ENCODE measurements at regions not wholly inside any gene's neighbourhood (a gene's known extent, or its start where the extent isn't known, plus 50 kb on each side); places are given as distances from the start of the nearest gene placed in this dataset.
"Not testable (repeated sequence)": the region's sequence is repeated elsewhere in the genome, so short reads cannot be mapped to it uniquely, and the experiment has no call there.

GRCh38 chr7:121519548-121520521 lies 123.7 kb upstream of the FAM3C start:
- DNase-seq, result no peak

- no peak for DNase-seq
Measured at GRCh38 chr7:121517591-121517990, 121.5 kb upstream of the FAM3C start.

DNA sequence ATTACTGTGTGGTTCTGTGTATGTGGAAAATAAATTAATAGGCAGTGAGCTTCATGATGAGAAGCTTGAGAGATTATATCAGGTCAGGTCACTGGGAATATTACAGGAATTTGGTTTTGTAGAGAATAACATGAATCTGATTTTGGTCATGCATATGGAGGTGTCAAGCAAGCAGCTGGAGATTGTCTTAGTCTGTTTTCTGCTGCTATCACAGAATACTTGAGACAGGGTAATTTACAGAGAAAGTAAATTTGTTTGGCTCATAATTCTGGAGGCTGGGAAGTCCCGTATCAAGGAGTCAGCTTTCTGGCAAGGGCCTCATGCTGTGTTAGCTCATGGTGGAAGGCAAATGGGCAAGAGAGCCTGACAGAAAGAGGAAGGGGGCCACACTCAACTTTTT lies 120.7 kb upstream of the FAM3C start:
- no peak for DNase-seq

GRCh38 chr7:121515630-121516401 lies 119.7 kb upstream of the FAM3C start:
- DNase-seq, result no peak

- no peak for DNase-seq
Measured at GRCh38 chr7:121515229-121515628, 119.1 kb upstream of the FAM3C start.

DNA sequence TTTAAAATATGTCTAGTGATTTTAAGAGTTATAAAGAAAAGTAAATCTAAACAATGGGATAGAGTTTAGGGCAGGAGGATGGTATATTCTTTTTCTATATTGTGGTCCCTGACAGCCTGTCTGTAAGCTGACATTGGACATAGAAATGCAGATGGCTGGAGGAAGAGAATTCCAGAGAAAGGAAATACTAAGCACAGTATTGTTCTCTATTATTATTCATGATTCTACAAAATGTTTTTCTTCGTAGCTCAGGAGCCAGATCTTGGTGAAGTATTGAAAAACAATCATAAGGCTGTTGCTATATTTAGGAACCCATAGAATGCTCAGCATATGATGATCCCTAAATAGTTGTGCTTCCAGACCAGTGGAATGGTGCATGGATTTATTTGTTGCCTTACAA lies 117.0 kb upstream of the FAM3C start:
- no peak for DNase-seq

- DNase-seq, result no peak
Measured at GRCh38 chr7:121510858-121511482, 114.9 kb upstream of the FAM3C start.

- DNase-seq, result no peak
Measured at GRCh38 chr7:121510302-121510701, 114.2 kb upstream of the FAM3C start.

DNA sequence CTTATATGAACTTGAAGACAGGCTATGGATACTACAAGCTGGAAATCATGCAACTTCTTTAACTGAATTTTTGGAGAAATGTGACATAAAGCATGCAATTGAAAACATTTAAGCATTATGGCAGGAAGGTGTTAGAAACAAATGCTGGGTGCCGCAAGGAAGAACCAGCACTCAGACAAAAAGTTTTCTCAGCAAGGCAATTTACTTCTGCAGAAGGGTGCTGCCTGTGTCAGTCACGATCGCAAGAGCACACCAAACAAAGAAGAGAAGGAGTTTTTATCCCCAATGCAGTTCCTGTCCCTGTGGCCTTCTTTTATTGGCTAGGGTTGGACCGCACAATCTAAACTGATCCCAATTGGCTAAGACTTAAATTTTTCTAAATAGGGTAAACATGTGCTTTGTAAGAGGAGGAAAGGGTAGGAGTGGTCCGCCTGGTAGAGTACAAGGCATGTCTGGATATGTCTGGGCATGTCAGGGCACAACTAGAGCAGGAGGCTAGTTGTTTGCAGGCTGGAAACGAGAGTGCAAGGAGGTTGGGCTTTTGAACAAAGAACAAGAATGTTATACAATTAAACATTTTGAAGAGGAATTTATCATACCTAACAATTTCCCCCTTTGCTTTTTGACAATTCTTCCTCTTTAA lies 109.6 kb upstream of the FAM3C start:
- DNase-seq, result no peak

DNA sequence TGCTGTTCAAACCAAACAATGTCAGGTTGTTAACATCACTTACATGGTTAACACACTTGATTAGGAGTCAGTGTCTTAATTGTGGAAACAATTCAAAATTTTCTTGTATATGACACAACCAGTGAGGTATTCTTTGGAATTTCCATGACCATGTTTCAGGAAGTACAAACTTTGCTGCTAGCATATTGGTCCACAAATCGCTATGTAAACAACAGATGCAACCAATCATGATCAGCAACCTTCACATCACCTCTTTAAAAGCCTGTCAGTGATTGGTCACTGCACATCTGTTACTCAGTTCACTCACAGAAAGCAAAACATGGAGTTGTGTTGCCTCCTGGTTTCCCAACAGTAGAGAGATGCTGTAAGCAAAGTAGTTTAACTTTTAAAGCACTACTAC lies 108.9 kb upstream of the FAM3C start:
- DNase-seq, result no peak

- DNase-seq, result no peak
Measured at GRCh38 chr7:121504482-121504881, 108.4 kb upstream of the FAM3C start.

GRCh38 chr7:121503730-121504129 lies 107.6 kb upstream of the FAM3C start:
- DNase-seq, result no peak

GRCh38 chr7:121503039-121503438 lies 106.9 kb upstream of the FAM3C start:
- no peak for DNase-seq

GRCh38 chr7:121501566-121501965 lies 105.5 kb upstream of the FAM3C start:
- DNase-seq, result no peak

- DNase-seq, result no peak
Measured at GRCh38 chr7:121500360-121501058, 104.4 kb upstream of the FAM3C start.

GRCh38 chr7:121499624-121500023 lies 103.5 kb upstream of the FAM3C start:
- no peak for DNase-seq

GRCh38 chr7:121498816-121499215 lies 102.7 kb upstream of the FAM3C start:
- no peak for DNase-seq

DNA sequence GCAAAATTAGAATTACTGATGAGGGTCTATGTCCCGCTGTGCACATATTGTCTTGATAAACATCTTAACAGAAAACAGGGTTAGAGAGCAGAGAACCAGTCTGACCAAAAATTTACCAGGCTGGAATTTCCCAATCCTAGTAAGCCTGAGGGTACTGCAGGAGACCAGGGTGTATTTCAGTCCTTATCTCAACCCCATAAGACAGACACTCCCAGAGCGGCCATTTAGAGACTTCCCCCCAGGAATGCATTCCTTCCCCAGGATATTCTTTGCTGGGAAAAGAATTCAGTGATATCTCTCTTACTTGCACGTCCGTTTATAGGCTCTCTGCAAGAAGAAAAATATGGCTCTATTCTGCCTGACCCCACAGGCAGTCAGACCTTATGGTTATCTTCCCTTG lies 101.4 kb upstream of the FAM3C start:
- not testable (repeated sequence) for DNase-seq

- no peak for DNase-seq
Measured at GRCh38 chr7:121494516-121494915, 98.4 kb upstream of the FAM3C start.

DNA sequence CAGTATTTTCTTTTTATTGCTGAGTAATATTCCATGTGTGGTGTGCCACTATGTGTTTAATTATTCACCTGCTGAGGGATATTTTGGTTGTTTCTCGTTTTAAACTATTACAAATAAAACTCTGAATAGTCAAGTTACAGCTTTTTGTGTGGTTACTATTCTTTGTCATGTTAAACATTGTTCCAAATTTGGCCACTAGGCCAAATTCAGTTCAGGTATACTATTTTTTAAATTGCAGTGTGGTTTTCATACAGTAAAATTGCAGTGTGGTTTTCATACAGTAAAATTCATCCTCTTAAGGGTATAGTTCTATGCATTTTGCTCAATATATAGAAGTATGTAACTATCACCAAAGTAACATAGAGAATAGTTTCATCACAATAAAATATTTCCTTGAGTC lies 97.4 kb upstream of the FAM3C start:
- no peak for DNase-seq

GRCh38 chr7:121490309-121490708 lies 94.2 kb upstream of the FAM3C start:
- DNase-seq, result no peak

DNA sequence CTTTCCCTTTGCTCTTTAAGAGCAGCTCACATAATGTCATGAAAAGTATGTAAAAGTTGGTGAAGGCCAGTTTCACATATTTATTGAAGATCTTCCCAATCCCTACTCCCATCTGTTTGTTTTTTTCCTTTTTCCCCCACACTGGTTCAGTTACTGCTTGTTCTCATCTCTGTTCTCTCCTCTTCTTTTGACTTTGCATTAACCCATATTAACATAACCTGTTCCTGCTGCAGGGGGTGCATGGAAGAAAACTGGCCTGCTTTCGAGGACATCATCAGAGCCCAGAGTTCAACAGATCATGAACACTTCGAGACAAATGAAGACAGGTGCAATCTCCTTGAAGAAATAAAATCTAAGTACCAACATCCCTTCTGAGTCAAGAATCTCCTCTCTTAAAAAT lies 93.3 kb upstream of the FAM3C start:
- DNase-seq, result no peak
